ENCODE measurements at regions not wholly inside any gene's neighbourhood (a gene's known extent, or its start where the extent isn't known, plus 50 kb on each side); places are given as distances from the start of the nearest gene placed in this dataset.
"Not testable (repeated sequence)": the region's sequence is repeated elsewhere in the genome, so short reads cannot be mapped to it uniquely, and the experiment has no call there.

DNA sequence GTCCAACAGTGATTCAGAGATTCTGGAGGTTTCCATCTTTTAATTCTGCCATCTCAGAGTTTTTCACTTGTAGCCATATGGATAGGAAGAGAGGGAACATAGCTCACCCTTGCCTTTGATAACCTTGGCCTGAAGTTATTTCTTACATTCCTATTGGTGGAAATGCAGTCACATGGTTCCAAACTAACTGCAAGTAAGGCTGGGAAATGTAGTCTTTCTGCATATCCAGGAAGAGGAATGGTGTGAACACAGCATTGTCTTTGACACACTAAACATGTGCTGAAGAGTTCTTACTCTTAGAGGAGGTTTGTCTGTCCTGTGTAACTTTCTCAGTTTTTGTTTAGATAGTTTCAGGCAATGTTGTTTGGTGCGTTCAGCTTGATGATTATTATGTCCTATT is 78.7 kb downstream of the DEFB131A start:
- H3K27me3 Mint-ChIP-seq; ATAC-seq (ENCODE audit: low read depth); H3K4me1 Mint-ChIP-seq; H3K9me3 Mint-ChIP-seq (ENCODE audit: insufficient read depth); H2AFZ ChIP-seq (ENCODE audit: insufficient read depth, low read depth, low read length, poor library complexity, severe bottlenecking); DNase-seq; H3K27me3 ChIP-seq (replicated peaks in 1 of 4; ENCODE audit: control extremely low read depth in 1 of 4, control insufficient read depth in 3 of 4, insufficient read depth in 4 of 4, low read length in 3 of 4); H3K79me2 ChIP-seq (ENCODE audit: control insufficient read depth, insufficient read depth, low read length); H4K20me1 ChIP-seq (ENCODE audit: control insufficient read depth, insufficient read depth, low read length, poor library complexity, severe bottlenecking); H3K4me3 Mint-ChIP-seq; CTCF ChIA-PET; H3K27ac ChIP-seq (ENCODE audit: low read length in 2 of 2); H3K4me1 ChIP-seq (ENCODE audit: control insufficient read depth in 2 of 2, insufficient read depth in 2 of 2, low read length in 2 of 2); POLR2A ChIA-PET; H3K4me3 ChIP-seq (ENCODE audit: control extremely low read depth in 1 of 5, extremely low read depth in 1 of 5, insufficient read depth in 1 of 5, low read depth in 2 of 5, low read length in 4 of 5); H3K4me2 ChIP-seq (replicated peaks; ENCODE audit: low read depth, low read length, poor library complexity, severe bottlenecking); H3K9ac ChIP-seq (ENCODE audit: low read length); H3K27ac Mint-ChIP-seq; H3K9me3 ChIP-seq (ENCODE audit: control extremely low read depth in 1 of 3, control insufficient read depth in 2 of 3, insufficient read depth in 1 of 3, low read length in 2 of 3); H3K36me3 ChIP-seq (replicated peaks in 1 of 2; ENCODE audit: control extremely low read depth in 1 of 2, control insufficient read depth in 1 of 2, extremely low read depth in 1 of 2, insufficient read depth in 2 of 2, low read length in 1 of 2); intact Hi-C loops (cut with micrococcal nuclease): not testable (repeated sequence)
- no CpG with 5 or more reads among the region's 1 CpG for WGBS (ENCODE audit: insufficient coverage)

DNA sequence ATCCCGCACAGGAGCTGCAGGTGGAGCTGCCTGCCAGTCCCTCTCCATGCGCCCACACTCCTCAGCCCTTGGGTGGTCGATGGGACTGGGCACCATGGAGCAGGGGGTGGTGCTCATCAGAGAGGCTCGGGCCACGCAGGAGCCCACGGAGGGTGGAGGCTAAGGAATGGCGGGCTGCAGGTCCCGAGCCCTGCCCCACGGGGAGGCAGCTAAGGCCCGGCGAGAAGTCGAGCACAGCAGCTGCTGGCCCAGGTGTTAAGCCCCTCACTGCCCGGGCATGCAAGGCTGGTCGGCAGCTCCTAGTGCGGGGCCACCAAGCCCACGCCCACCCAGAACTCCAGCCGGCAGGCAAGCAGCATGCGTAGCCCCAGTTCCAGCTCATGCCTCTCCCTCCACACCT is 80.2 kb downstream of the DEFB131A start:
- H3K4me1 Mint-ChIP-seq; H3K27ac ChIP-seq (ENCODE audit: low read length in 2 of 2); H3K4me3 Mint-ChIP-seq; H3K27me3 Mint-ChIP-seq; H2AFZ ChIP-seq (ENCODE audit: insufficient read depth, low read depth, low read length, poor library complexity, severe bottlenecking); ATAC-seq (ENCODE audit: low read depth); H3K9me3 ChIP-seq (ENCODE audit: control extremely low read depth in 1 of 3, control insufficient read depth in 2 of 3, insufficient read depth in 1 of 3, low read length in 2 of 3); intact Hi-C loops (cut with micrococcal nuclease); H3K4me3 ChIP-seq (ENCODE audit: control extremely low read depth in 1 of 5, extremely low read depth in 1 of 5, insufficient read depth in 1 of 5, low read depth in 2 of 5, low read length in 4 of 5); H3K36me3 ChIP-seq (replicated peaks in 1 of 2; ENCODE audit: control extremely low read depth in 1 of 2, control insufficient read depth in 1 of 2, extremely low read depth in 1 of 2, insufficient read depth in 2 of 2, low read length in 1 of 2); H4K20me1 ChIP-seq (ENCODE audit: control insufficient read depth, insufficient read depth, low read length, poor library complexity, severe bottlenecking); POLR2A ChIA-PET; DNase-seq; H3K27me3 ChIP-seq (replicated peaks in 1 of 4; ENCODE audit: control extremely low read depth in 1 of 4, control insufficient read depth in 3 of 4, insufficient read depth in 4 of 4, low read length in 3 of 4); H3K4me1 ChIP-seq (ENCODE audit: control insufficient read depth in 2 of 2, insufficient read depth in 2 of 2, low read length in 2 of 2); CTCF ChIA-PET; H3K79me2 ChIP-seq (ENCODE audit: control insufficient read depth, insufficient read depth, low read length); H3K9me3 Mint-ChIP-seq (ENCODE audit: insufficient read depth); H3K27ac Mint-ChIP-seq; H3K9ac ChIP-seq (ENCODE audit: low read length); H3K4me2 ChIP-seq (replicated peaks; ENCODE audit: low read depth, low read length, poor library complexity, severe bottlenecking): not testable (repeated sequence)
- WGBS (ENCODE audit: insufficient coverage): 76% methylated on average over 16 of the region's 18 CpGs
